Liver (tissue), 3 donors: ENCODE measurements at regions not wholly inside any gene's neighbourhood (a gene's known extent, or its start where the extent isn't known, plus 50 kb on each side); places are given as distances from the start of the nearest gene placed in this dataset.

Source experiments
- ATF3 ChIP-seq: IDR thresholded peaks from 2 replicates; pipeline ENCODE4 v1.6.1; 2016; ENCODE audit warnings: antibody characterized with exemption
- CTCF ChIP-seq: fragments of 150-350 bp; IDR thresholded peaks from 2 replicates; pipeline ENCODE4 v1.5.1; 2017; ENCODE audit warnings: improper control_type of control experiment, low read depth, low read length; ENCODE audit not compliant: missing input control
- FOXA2 ChIP-seq: IDR thresholded peaks from 2 replicates; pipeline ENCODE4 v1.6.1; 2016; ENCODE audit warnings: antibody characterized with exemption
- GABPA ChIP-seq, 2 donors: IDR thresholded peaks in 1 of 2; conservative IDR thresholded peaks in 1 of 2; 2 replicates each; pipeline ENCODE4 v1.6.1; 2016; ENCODE audit warnings: antibody characterized with exemption in 2 of 2, mild to moderate bottlenecking in 1 of 2, moderate library complexity in 1 of 2
- JUND ChIP-seq, 2 donors: IDR thresholded peaks; 2 replicates each; pipeline ENCODE4 v1.6.1; 2016; ENCODE audit warnings: antibody characterized with exemption in 2 of 2
- MAX ChIP-seq: IDR thresholded peaks from 2 replicates; pipeline ENCODE4 v1.6.1; 2016; ENCODE audit warnings: antibody characterized with exemption
- SP1 ChIP-seq: IDR thresholded peaks from 2 replicates; pipeline ENCODE4 v1.6.1; 2018; ENCODE audit warnings: antibody characterized with exemption, mild to moderate bottlenecking
- TAF1 ChIP-seq: conservative IDR thresholded peaks from 2 replicates; pipeline ENCODE4 v1.6.1; 2016; ENCODE audit warnings: antibody characterized with exemption, mild to moderate bottlenecking
- ZBTB33 ChIP-seq: IDR thresholded peaks from 2 replicates; pipeline ENCODE4 v1.6.1; 2016; ENCODE audit warnings: antibody characterized with exemption
- donor health status: healthy.
- donor health status: healthy.

GRCh38 chr13:99126821-99127220 is 73.8 kb upstream of the UBAC2 start:
- no peak for TF ChIP-seq CTCF
- TF ChIP-seq ATF3: no peak
- no peak for TF ChIP-seq JUND (IDR thresholded peaks at IDR 0.05)
- TF ChIP-seq SP1: no peak
- no peak for TF ChIP-seq FOXA2
- TF ChIP-seq MAX: no peak
- no peak for TF ChIP-seq TAF1
- no peak for TF ChIP-seq GABPA (IDR thresholded peaks at IDR 0.05 in 1 of 2, conservative IDR thresholded peaks at IDR 0.05 in 1 of 2)
- no peak for TF ChIP-seq ZBTB33
